HEK293 (cell line): ENCODE measurements at regions not wholly inside any gene's neighbourhood (a gene's known extent, or its start where the extent isn't known, plus 50 kb on each side); places are given as distances from the start of the nearest gene placed in this dataset.

Source experiments
- BCL11A ChIP-seq: fragments of 450-650 bp; formaldehyde crosslinking; IDR thresholded peaks from 2 replicates; pipeline ENCODE4 v1.5.1; 2016; ENCODE audit warnings: low read depth, missing biosample characterization, missing genetic modification characterization
- CTCF ChIP-seq: fragments of 450-650 bp; formaldehyde crosslinking; IDR thresholded peaks from 2 replicates; pipeline ENCODE4 v1.5.1; 2016; ENCODE audit warnings: missing biosample characterization, missing genetic modification characterization
- RBAK ChIP-seq: fragments of 450-650 bp; formaldehyde crosslinking; IDR thresholded peaks from 2 replicates; pipeline ENCODE4 v1.5.1; 2016; ENCODE audit warnings: missing biosample characterization, missing genetic modification characterization
- REST ChIP-seq: fragments of 450-650 bp; formaldehyde crosslinking; IDR thresholded peaks from 2 replicates; pipeline ENCODE4 v1.5.1; 2016; ENCODE audit warnings: missing biosample characterization, missing genetic modification characterization

GRCh38 chrX:128754130-128754529 is 701.9 kb upstream of the ACTRT1 start:
- TF ChIP-seq CTCF (tag by site-specific recombination): no peak
- no peak for TF ChIP-seq BCL11A (tag by site-specific recombination)
- TF ChIP-seq RBAK: no peak
- no peak for TF ChIP-seq REST (tag by site-specific recombination)
